HG02943 (cell line): ENCODE measurements at regions not wholly inside any gene's neighbourhood (a gene's known extent, or its start where the extent isn't known, plus 50 kb on each side); places are given as distances from the start of the nearest gene placed in this dataset.
"Not testable (repeated sequence)": the region's sequence is repeated elsewhere in the genome, so short reads cannot be mapped to it uniquely, and the experiment has no call there.

ENCODE experiments used
- ATAC-seq: cut with Tn5 transposase; IDR thresholded peaks from one replicate; pipeline ENCODE4 v1.9.1; 2021; ENCODE audit warnings: mild to moderate bottlenecking, low read depth, moderate library complexity; ENCODE audit not compliant: unreplicated experiment

DNA sequence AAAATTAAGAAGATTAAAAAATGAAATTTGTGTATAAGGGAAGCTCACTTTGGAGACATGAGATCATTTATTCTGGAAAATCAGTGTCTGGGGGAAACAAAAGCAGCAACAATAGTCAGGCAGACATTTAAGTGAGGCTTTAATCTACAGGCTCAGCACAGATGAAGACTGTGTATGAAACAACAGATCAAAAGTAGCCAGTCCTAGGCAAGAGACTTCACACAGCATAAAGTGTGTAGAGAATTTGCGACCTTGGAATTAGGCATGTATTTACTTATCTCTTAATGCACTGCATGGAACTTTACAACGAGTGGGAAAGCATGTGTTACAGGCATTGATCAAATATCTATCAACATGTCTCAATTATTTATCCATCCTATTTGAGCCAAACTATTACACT lies 1099.9 kb downstream of the PLA2G4A start:
- no peak for ATAC-seq

GRCh38 chr1:187931776-187932175 lies 1103.0 kb downstream of the PLA2G4A start:
- no peak for ATAC-seq

DNA sequence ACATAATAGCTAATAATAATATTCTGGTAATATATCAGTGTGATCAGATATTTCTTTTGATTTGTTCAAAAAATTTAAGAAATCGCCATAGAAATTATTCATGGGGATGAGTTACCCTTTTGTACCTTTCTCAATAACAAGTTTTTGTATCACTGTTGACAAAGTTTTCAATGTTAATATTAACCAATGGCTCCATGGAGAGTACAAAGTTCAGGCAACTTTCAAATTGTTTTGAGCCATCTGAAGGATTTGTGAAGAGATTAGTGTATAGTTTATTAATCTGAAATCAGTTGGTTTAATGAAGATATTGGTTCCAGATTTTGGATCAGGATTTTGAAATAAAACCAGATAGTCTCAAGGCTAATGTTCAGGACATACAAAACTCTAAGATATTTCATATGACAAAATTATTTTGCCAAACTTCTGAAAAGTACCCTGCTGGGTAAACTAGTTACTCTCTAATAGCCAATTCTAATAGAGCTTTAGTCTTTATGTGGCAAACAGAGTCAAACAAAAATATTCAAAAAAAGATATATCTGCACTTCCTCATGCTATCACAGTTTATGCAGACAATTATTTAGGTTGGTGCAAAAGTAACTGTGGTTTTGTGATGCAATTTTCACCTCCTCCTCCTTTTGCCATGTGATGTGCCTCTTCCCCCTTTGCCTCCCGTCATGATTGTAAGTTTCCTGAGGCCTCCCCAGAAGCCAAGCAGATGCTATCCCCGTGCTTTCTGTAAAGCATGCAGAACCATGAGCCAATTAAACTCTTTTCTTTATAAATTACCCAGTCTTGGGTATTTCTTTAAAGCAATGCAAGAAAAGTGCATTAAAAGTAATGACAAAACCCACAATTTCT lies 1105.0 kb downstream of the PLA2G4A start:
- ATAC-seq, result no peak

DNA sequence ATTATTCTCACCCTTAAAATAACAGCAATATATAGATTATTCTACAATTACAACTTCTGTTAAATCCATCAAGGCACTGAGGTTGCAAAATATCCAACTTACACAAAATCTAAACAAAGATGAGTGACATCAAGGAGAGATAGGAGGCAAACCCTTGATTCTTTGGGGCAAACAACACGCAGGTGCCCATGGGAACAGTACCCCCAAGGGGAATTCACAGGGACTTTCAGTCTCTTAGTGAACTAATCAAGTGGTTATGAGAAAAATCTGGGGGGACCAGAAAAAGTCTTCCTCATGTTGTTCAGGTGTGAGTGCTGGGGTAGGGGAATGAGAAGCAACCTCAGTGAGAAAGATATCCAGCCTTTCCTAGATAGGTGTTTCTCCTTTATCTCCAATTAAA lies 1107.9 kb downstream of the PLA2G4A start:
- ATAC-seq, result no peak

DNA sequence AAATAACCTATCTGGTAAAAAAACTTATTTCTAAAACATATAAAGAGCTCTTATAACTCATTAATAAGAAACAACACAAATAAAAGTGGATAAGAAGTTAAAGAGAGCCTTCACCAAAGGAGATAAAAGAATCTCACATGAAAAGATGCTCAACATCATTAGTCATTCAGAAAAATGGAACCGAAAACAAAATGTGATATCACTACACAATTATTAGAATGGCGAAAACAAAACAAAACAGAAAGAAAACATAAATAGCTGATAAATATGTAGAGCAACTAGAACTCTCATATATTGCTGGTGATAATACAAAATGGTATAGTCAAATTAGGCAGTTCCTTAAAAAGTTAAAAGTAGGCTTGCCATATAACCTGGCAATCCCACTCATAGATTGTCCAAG lies 1109.3 kb downstream of the PLA2G4A start:
- ATAC-seq, result no peak

- no peak for ATAC-seq
These were observed 1114.2 kb downstream of the PLA2G4A start for GRCh38 chr1:187942986-187943385.

GRCh38 chr1:187943606-187944403 lies 1115.1 kb downstream of the PLA2G4A start:
- ATAC-seq, result no peak

DNA sequence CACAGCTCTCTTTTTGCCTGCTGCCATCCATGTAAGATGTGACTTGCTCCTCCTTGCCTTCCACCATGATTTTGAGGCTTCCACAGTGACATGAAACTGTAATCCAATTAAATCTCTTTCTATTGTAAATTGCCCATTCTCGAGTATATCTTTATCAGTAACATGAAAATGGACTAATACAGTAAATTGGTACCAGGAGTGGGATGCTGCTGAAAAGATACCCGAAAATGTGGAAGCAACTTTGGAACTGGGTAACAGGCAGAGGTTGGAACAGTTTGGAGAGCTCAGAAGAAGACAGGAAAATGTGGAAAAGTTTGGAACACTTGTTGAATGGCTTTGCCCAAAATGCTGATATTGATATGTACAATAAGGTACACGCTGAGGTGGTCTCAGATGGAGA lies 1117.9 kb downstream of the PLA2G4A start:
- not testable (repeated sequence) for ATAC-seq

GRCh38 chr1:187947359-187947758 lies 1118.6 kb downstream of the PLA2G4A start:
- no peak for ATAC-seq

DNA sequence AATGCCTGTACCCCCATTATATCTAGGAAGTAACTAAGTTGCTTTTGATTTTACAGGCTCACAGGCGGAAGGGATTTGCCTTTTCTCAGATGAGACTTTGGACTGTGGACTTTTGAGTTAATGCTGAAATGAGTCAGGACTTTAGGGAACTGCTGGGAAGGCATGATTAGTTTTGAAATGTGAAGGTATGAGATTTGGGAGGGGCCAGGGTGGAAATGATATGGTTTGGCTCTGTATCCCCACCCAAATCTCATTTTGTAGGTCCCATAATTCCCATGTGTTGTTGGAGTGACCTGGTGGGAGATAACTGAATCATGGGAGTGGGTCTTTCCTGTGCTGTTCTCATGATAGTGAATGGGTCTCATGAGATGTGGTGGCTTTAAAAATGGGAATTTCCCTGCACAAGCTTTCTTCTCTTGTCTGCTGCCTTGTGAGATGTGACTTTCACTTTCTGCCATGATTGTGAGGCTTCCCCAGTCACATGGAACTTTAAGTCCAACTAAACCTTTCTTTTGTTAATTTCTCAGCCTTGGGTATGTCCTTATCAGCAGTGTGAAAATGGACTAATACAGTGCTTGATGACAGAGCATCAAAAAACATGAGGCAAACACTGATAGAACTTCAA lies 1119.5 kb downstream of the PLA2G4A start:
- ATAC-seq, result no peak

- ATAC-seq, result no peak
These were observed 1120.8 kb downstream of the PLA2G4A start for GRCh38 chr1:187949567-187949966.

- no peak for ATAC-seq
These were observed 1123.1 kb downstream of the PLA2G4A start for GRCh38 chr1:187951817-187952216.

DNA sequence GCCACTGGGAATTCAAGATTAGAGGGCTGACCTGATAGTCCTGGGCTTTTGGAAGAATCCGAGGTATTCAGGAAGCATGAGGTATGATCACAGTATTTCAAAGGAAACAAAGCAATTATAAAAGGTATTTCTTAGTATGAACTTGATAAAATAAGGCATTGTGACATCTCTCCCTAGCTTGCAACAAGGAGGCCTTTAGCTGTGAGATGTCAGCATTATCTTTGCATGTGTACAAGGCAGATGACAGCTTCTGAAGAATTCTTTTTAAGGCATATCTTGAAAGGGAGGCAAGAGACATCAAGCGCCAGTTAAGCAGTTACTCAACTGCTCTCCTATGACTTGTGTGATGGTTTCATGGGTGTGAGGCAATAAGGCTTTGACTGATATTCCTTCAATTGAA lies 1123.7 kb downstream of the PLA2G4A start:
- ATAC-seq, result no peak

DNA sequence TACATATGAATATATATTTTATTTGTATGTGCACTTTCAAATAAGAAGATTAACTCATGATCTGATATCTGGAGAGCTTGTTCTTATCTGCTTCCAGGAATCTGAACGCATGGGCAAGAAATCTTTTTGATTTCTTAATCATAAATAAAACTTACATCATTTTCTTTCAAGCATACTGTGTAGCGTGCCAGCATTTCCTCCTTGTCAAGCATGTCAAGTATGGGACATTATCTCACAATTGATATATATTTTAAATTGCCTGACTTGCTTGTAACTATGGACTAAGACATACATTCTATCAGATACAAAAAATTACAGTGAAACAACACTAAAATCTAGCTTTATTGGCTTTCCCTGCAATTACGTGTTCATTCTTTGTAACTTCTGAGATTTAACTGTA lies 1128.2 kb downstream of the PLA2G4A start:
- ATAC-seq, result no peak

DNA sequence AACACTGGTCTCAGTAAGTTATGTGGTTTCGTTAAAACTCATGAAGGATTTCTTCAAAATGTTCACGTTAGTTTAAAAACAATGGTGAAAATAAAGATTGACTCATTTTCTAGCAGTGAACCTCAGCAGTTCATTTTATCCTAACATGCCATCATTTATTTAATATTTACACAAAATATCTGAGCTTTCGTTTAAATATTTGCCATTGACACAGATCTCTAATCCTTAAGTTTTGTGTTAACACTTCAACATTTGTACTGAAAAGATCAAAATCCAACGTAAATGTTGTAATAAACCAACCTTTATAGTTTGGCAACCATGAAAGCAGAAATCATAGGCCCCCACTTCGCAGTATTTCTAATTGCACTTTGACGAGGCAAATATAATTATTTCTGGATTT lies 1129.5 kb downstream of the PLA2G4A start:
- no peak for ATAC-seq

DNA sequence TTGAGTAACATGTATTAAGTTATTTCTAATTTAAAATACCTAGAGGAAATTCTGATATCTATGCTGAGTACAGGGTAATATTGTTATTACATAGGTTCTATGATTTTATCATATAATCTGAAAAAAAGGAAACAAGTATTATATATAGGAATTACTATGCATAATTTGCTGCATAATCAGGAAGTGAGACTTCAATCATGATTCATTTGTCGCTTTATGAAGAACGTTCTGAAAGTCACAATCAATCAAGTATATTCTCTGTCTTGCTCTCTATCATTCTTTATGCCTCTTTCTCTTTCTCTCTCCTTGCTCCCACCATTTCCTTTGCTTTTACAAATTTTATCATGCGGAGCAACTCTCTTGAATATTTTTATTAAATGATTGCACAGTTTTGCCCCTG lies 1130.3 kb downstream of the PLA2G4A start:
- ATAC-seq, result no peak

DNA sequence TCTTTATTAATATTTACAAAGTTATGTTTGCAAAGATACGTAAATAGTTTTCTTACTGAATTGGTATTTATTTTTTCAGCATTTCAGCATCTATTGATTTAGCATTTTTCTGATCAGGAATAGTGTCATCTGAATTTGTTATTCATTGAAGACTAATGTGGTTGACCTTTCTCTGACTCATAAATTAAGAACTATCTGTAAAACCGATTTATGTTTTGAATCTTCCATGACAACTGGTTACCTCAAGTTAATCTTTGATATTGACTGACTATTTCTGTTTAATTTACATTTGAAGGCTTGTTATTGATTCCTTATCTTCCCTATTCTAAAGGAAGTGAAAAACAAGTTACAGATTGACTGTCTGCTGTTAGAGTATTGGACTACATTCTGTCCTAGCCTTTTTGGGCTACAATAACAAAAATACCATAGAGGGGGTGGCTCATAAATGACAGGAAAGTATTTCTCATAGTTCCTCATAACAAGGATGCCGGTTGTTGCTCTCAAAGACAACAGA lies 1131.4 kb downstream of the PLA2G4A start:
- no peak for ATAC-seq

- ATAC-seq, result no peak
These were observed 1133.1 kb downstream of the PLA2G4A start for GRCh38 chr1:187961895-187962294.

DNA sequence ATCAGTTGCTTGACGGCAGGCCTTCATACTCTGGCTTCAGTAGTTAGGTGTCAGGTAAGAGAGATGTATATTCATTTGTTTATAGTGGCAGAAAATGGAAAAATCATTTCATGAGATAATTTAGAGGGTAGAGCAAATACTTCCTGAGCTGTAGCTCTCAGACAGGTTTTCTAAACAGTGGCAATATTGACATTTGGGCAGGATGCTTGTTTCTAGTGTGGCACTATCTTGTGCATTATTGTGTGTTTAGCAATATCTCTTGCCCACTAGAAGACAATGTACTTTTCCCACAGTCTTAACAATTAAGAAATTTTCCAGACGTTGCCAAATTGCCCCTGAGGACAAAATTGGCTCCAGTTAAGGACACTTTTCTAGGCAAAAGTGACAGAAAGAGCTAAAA lies 1143.1 kb downstream of the PLA2G4A start:
- ATAC-seq, result no peak

DNA sequence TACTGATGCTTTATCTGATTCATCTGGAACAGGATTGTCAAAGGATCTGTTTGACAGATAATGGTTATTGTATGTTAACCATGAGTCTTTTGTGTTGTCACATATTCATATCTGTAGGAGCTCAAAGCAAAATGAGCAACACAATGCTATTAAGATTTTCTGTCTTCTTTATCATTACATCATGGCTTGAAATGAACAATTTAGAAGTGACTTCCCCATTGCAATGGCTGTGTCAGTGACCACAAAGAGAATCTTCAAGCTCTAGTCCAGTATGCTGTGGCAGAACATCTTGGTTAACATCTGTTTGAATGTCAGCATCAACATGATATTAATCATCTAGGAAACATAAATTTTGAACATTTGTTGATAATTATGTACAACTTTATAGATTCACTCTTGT lies 1148.5 kb downstream of the PLA2G4A start:
- ATAC-seq, result no peak
